Gastroesophageal sphincter (tissue), 3 donors: ENCODE measurements at regions not wholly inside any gene's neighbourhood (a gene's known extent, or its start where the extent isn't known, plus 50 kb on each side); places are given as distances from the start of the nearest gene placed in this dataset.

Experiments used
- CTCF ChIP-seq, 4 experiments: fragments of 200-600 bp in 2 of 4; fragments of 450-650 bp in 2 of 4; sonication (generic) in 1 of 4; IDR thresholded peaks; one replicate each; pipeline ENCODE4 v1.5.1; 2017 to 2019; ENCODE audit warnings: antibody characterized with exemption in 4 of 4, mild to moderate bottlenecking in 2 of 4, moderate library complexity in 2 of 4
- POLR2A ChIP-seq, 2 donors: fragments of 450-650 bp; IDR thresholded peaks; one replicate each; pipeline ENCODE4 v1.6.1; 2017; ENCODE audit warnings: antibody characterized with exemption in 2 of 2, mild to moderate bottlenecking in 2 of 2, moderate library complexity in 1 of 2
- POLR2AphosphoS5 ChIP-seq: sonication (generic); formaldehyde crosslinking; IDR thresholded peaks from one replicate; pipeline ENCODE4 v1.6.1; 2017; ENCODE audit warnings: antibody characterized with exemption

DNA sequence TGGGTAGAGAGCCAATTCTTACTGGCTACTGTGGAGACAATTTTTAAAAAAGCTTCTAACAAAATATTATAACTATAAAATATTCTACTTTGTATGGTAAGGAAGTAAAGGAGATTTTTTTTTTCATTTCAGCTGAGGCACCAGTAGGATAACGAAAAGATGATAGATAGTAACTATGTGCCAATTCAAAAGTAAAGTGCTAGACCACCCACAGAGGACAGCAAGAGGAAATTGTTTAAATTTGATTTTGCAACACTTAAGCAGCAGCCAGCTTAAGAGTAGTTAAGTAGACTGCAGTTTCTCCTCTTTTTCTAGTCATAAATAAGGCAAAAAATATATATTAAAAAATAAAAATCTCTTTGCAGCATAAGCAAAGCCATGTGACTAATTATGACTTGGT, 1539.3 kb upstream of the ACO1 start:
- TF ChIP-seq CTCF (IDR thresholded peaks at IDR 0.05) (no peak), POLR2AphosphoS5 (no peak), POLR2A (IDR thresholded peaks at IDR 0.05) (no peak)
